Calu3 (cell line): ENCODE measurements at regions not wholly inside any gene's neighbourhood (a gene's known extent, or its start where the extent isn't known, plus 50 kb on each side); places are given as distances from the start of the nearest gene placed in this dataset.

Experiments used
- BruUV-seq: library from RNA; stranded (reverse); fragments of 400-500 nt; replicated peaks from 2 replicates; lab custom pipeline; 2021; lab: Mats Ljungman, UMichigan
- CTCF ChIA-PET: fragments of 300-600 bp; sonication (Branson Sonifier 250); formaldehyde crosslinking; loops from one replicate; lab custom pipeline; 2022; ENCODE audit warnings: antibody characterized with exemption; lab: Charles Lee
- DNase-seq: peaks from one replicate; pipeline ENCODE4 v3.0.0; 2022
- H3K27ac Mint-ChIP-seq: one replicate; pipeline ENCODE4 v1.8.0; 2022; ENCODE audit warnings: mixed read lengths; ENCODE audit not compliant: unreplicated experiment
- H3K27me3 Mint-ChIP-seq: one replicate; pipeline ENCODE4 v1.8.0; 2022; ENCODE audit warnings: mixed read lengths; ENCODE audit not compliant: unreplicated experiment
- H3K36me3 Mint-ChIP-seq: one replicate; pipeline ENCODE4 v1.8.0; 2022; ENCODE audit warnings: mild to moderate bottlenecking, moderate library complexity, mixed read lengths; ENCODE audit not compliant: insufficient read depth, unreplicated experiment
- H3K4me1 Mint-ChIP-seq: one replicate; pipeline ENCODE4 v1.8.0; 2022; ENCODE audit warnings: mild to moderate bottlenecking, low read depth, mixed read lengths; ENCODE audit not compliant: unreplicated experiment
- H3K4me3 Mint-ChIP-seq: one replicate; pipeline ENCODE4 v1.8.0; 2022; ENCODE audit warnings: mild to moderate bottlenecking, low read depth, moderate library complexity, mixed read lengths; ENCODE audit not compliant: unreplicated experiment
- H3K9me3 Mint-ChIP-seq: one replicate; pipeline ENCODE4 v1.8.0; 2022; ENCODE audit warnings: low read depth, mixed read lengths; ENCODE audit not compliant: unreplicated experiment
- intact Hi-C: fragments of 100-400 bp; cut with micrococcal nuclease; formaldehyde crosslinking; loops from one replicate; pipeline ENCODE4 v1.10.0; 2022; ENCODE audit not compliant: unreplicated experiment
- TF ChIP-seq, protein P1 (sequence below): fragments of 200-600 bp; IDR thresholded peaks from one replicate; pipeline ENCODE4 v1.8.0; 2022; ENCODE audit warnings: antibody characterized with exemption; ENCODE audit not compliant: unreplicated experiment

DNA sequence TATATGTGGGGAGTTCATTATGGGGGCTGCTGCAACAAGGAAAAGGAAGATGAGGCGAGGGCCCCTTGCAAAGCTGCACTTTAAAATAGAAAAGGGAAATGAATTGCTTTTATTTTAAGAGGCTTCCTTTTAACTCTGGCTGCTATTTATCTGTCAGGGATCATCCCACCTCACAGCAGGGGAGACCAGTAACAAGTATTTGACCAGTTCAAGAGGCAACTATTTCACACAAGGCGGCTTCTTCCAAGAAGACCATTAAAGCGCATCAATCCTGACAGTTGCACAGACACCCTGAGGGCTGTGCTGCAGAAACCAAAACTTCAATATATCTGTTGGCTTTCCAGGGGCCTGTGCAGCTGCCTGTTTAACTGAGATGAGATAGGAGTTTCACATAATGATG, 1009.2 kb downstream of the SORCS3 start:
- no peaks in the 10 kb centered on the region for H3K36me3 Mint-ChIP-seq
- no TSS peak for BruUV-seq
- H3K4me3 Mint-ChIP-seq, result no peak overlapping the region
- no peaks in the 10 kb centered on the region for H3K27me3 Mint-ChIP-seq
- no peak overlapping the region for H3K27ac Mint-ChIP-seq
- DNase-seq, result no peak
- intact Hi-C loops, result no loop called here
- TF ChIP-seq, protein P1, sequence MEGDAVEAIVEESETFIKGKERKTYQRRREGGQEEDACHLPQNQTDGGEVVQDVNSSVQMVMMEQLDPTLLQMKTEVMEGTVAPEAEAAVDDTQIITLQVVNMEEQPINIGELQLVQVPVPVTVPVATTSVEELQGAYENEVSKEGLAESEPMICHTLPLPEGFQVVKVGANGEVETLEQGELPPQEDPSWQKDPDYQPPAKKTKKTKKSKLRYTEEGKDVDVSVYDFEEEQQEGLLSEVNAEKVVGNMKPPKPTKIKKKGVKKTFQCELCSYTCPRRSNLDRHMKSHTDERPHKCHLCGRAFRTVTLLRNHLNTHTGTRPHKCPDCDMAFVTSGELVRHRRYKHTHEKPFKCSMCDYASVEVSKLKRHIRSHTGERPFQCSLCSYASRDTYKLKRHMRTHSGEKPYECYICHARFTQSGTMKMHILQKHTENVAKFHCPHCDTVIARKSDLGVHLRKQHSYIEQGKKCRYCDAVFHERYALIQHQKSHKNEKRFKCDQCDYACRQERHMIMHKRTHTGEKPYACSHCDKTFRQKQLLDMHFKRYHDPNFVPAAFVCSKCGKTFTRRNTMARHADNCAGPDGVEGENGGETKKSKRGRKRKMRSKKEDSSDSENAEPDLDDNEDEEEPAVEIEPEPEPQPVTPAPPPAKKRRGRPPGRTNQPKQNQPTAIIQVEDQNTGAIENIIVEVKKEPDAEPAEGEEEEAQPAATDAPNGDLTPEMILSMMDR, result no peak
- H3K4me1 Mint-ChIP-seq, result no peaks in the 10 kb centered on the region
- CTCF ChIA-PET, result no interaction called here
- H3K9me3 Mint-ChIP-seq, result peaks cover 1% of the 10 kb centered on the region

DNA sequence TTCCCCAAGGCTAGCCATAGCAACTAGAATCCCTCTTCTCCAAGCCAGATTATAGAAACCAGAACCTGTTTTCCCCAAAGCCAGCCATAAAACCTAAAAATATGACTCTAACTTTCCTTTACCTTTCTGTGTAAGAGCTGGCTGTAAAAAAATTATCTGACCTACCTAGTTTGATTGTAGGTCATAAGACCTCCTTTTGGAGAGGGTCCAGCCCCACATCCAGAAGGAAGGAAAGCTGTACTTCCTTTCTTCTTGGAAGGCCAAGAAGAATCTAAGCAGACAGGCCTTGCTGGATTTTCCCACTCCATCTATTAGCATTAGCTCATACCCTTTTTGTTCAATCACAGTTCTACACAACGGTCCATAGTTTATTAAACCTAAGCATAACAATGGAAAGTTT, 1006.3 kb downstream of the SORCS3 start:
- no peaks in the 10 kb centered on the region for H3K36me3 Mint-ChIP-seq
- no peak overlapping the region for H3K4me3 Mint-ChIP-seq
- H3K27me3 Mint-ChIP-seq, result no peaks in the 10 kb centered on the region
- CTCF ChIA-PET, result no interaction called here
- TF ChIP-seq, protein P1, result no peak
- H3K4me1 Mint-ChIP-seq, result no peaks in the 10 kb centered on the region
- BruUV-seq, result no TSS peak
- H3K27ac Mint-ChIP-seq, result no peak overlapping the region
- intact Hi-C loops, result no loop called here
- H3K9me3 Mint-ChIP-seq, result no peaks in the 10 kb centered on the region
- no peak for DNase-seq

DNA sequence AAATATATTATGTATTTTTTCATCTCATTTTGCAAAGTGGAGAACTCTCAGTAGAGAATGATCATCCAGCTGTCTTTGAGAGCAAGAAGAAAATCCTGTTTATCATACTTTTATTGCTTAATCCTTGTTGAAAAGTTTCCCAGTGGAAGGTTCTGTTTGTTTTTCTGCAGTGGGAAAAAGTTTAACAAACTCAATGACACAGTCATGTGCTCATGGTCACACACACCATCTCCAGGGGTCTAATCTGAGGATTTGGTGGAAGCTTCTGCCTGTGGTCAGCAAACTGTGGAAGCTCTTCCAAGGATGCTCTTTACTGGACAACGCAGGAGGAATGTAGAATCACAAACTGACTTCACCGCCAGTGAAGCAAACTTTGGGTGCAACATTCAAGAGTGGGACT, 1003.9 kb downstream of the SORCS3 start:
- Mint-ChIP-seq H3K27me3 (no peaks in the 10 kb centered on the region), H3K9me3 (no peaks in the 10 kb centered on the region)

DNA sequence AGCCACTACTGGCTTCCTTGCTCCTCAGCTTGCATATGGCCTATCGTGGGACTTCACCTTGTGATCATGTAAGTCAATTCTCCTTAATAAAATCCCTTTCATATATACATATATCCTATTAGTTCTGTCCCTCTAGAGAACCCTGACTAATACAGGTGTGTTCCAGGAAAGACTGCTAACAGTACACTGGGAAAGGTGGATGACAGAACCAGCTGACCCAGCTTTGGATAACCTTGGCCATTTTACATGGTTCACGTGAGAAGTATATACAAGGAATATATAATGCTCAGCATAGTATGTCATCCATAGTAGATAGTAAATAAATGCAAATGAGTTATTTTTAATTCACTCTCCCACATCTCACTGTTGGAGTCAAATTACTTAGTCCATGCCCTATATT, 1003.5 kb downstream of the SORCS3 start:
- CTCF ChIA-PET, result no interaction called here
- no peaks in the 10 kb centered on the region for H3K9me3 Mint-ChIP-seq
- no peaks in the 10 kb centered on the region for H3K36me3 Mint-ChIP-seq
- no TSS peak for BruUV-seq
- H3K4me1 Mint-ChIP-seq, result no peaks in the 10 kb centered on the region
- no peaks in the 10 kb centered on the region for H3K27me3 Mint-ChIP-seq
- H3K27ac Mint-ChIP-seq, result no peak overlapping the region
- DNase-seq, result no peak
- intact Hi-C loops, result no loop called here
- H3K4me3 Mint-ChIP-seq, result no peak overlapping the region
- TF ChIP-seq, protein P1, result no peak

More for the DNA sequence above, 1003.9 kb downstream of the SORCS3 start:
- intact Hi-C loops, result no loop called here
- CTCF ChIA-PET, result no interaction called here
- H3K27ac Mint-ChIP-seq, result no peak overlapping the region
- H3K4me3 Mint-ChIP-seq, result no peak overlapping the region
- no peaks in the 10 kb centered on the region for H3K36me3 Mint-ChIP-seq
- H3K4me1 Mint-ChIP-seq, result no peaks in the 10 kb centered on the region
- TF ChIP-seq, protein P1, result no peak
- no TSS peak for BruUV-seq
- DNase-seq, result no peak
